ENCODE measurements at regions not wholly inside any gene's neighbourhood (a gene's known extent, or its start where the extent isn't known, plus 50 kb on each side); places are given as distances from the start of the nearest gene placed in this dataset.

DNA sequence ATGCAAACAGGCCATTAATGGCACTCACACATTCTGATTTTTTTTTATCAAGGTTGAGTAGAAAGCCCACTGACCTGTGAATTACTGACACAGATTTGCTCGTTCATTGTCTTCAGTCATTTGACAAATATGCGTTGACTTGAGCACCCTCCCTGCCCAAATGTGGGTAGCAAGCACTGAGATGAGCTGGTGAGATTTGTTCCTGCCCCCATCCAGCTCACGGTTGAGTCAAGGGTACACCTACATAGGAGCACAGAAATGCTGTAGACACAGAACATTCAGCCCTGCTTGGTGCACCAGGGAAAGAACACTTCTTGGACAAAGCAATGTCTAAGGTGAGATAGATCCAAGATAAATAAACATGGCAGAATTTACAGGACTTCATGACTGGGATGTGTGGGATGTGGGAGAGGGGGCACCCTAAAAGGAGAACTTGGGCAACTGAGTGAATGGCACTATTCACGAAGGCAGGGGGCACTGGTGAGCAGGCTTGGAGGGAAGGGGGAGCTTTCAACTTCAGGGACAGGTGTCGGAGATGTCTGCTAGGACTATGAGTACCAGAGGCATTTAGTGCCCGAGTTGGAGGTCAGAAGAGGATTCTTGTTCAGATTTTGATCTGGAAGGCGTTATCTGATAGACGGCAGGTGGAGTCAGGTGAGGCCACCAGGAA lies 213.4 kb downstream of the VRK1 start:
- Histone ChIP-seq H3K4me3 (ENCODE audit: low read length) (no peak overlapping the region), H3K27me3 (ENCODE audit: insufficient read depth, low read length) (no peaks in the 10 kb centered on the region; the same call in 1 of the 2 replicates), H3K9me3 (ENCODE audit: insufficient read depth, low read depth, low read length) (no peaks in the 10 kb centered on the region), H3K27ac (ENCODE audit: low read length) (no peak overlapping the region), H3K9ac (ENCODE audit: low read depth, low read length) (no peak overlapping the region), H3K36me3 (ENCODE audit: insufficient read depth, low read depth, low read length) (no peaks in the 10 kb centered on the region), H3K4me1 (ENCODE audit: insufficient read depth, low read length) (no peaks in the 10 kb centered on the region)

DNA sequence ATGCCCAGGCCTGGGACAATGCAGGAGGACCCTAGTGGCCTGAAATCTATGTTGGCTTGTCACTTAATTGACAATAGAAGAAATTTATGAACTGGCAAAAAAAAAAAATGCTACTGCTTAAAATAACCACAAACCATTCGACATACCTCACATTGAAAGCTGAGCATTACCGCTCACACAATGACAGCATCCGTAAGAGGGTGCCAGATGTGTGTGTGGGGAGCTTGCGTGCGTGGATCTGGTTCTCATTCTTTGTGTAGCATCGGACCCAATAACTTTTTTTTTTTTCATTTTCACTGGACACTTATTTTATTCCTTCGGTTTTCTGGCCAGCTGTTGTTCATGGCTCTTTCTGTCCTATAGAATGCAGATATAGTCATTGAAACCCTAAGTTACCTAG lies 216.7 kb downstream of the VRK1 start:
- H3K9me3 ChIP-seq (ENCODE audit: insufficient read depth, low read depth, low read length) = no peaks in the 10 kb centered on the region
- no peak overlapping the region for H3K27ac ChIP-seq (ENCODE audit: low read length)
- H3K4me3 ChIP-seq (ENCODE audit: low read length) = no peak overlapping the region
- no peak overlapping the region for H3K9ac ChIP-seq (ENCODE audit: low read depth, low read length)
- no peaks in the 10 kb centered on the region for H3K4me1 ChIP-seq (ENCODE audit: insufficient read depth, low read length)
- H3K36me3 ChIP-seq (ENCODE audit: insufficient read depth, low read depth, low read length) = no peaks in the 10 kb centered on the region
- H3K27me3 ChIP-seq (ENCODE audit: insufficient read depth, low read length) = no peaks in the 10 kb centered on the region; the same call in 1 of the 2 replicates

DNA sequence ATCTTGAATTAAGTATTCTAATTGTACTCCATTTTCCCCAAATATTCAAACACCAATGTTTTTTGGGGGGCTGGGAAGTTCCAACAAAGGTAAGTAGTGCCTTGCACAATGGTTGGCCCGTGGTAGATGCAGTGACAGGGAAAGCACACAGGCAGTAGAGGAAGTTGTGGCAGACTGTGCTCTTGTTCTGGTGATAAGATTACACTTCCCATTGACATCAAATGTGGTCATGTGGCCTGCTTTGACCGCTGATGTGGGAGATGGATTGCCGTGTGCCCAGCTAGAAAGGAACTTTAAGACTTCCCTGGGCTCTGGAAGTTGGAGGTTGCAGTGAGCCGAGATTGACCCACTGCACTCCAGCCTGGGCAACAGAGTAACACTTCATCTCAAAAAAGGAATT lies 223.8 kb downstream of the VRK1 start:
- no peaks in the 10 kb centered on the region for H3K36me3 ChIP-seq (ENCODE audit: insufficient read depth, low read depth, low read length)
- no peaks in the 10 kb centered on the region for H3K27me3 ChIP-seq (ENCODE audit: insufficient read depth, low read length)
- H3K9me3 ChIP-seq (ENCODE audit: insufficient read depth, low read depth, low read length) = no peaks in the 10 kb centered on the region
- no peak overlapping the region for H3K4me3 ChIP-seq (ENCODE audit: low read length)
- H3K27ac ChIP-seq (ENCODE audit: low read length) = no peak overlapping the region
- no peak overlapping the region for H3K9ac ChIP-seq (ENCODE audit: low read depth, low read length)
- H3K4me1 ChIP-seq (ENCODE audit: insufficient read depth, low read length) = peaks cover 23% of the 10 kb centered on the region

DNA sequence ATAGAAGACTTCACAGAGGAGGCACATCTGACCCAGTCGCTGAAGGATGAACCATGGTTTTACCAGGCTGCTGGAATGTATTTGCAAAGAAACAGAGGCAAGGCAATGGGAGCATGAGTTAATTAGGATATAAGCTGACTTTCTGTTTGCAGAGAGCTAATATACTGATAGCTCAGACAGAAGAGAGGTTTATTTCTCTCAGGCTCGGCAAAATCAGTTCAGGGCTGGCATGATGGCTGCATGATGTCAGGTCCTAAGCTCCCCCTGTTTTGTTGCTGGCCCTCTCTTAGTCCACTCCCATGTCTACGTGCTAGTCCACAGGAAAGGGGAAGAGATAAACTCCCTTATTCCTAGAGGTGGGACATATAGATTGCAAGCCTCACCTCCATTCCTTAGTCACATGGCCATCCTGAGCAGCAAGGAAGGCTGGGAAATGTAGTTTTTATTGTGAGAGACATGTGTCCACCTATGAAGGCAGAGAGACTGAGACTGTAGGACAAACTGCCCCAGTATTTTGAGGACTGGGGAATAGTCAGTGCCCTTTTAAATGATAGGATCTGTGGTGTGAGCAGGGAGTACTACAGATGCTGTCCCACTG lies 224.5 kb downstream of the VRK1 start:
- Histone ChIP-seq H3K36me3 (ENCODE audit: insufficient read depth, low read depth, low read length) (no peaks in the 10 kb centered on the region), H3K27me3 (ENCODE audit: insufficient read depth, low read length) (no peaks in the 10 kb centered on the region), H3K27ac (ENCODE audit: low read length) (no peak overlapping the region), H3K4me1 (ENCODE audit: insufficient read depth, low read length) (peaks cover 28% of the 10 kb centered on the region), H3K4me3 (ENCODE audit: low read length) (no peak overlapping the region), H3K9ac (ENCODE audit: low read depth, low read length) (no peak overlapping the region), H3K9me3 (ENCODE audit: insufficient read depth, low read depth, low read length) (no peaks in the 10 kb centered on the region)

DNA sequence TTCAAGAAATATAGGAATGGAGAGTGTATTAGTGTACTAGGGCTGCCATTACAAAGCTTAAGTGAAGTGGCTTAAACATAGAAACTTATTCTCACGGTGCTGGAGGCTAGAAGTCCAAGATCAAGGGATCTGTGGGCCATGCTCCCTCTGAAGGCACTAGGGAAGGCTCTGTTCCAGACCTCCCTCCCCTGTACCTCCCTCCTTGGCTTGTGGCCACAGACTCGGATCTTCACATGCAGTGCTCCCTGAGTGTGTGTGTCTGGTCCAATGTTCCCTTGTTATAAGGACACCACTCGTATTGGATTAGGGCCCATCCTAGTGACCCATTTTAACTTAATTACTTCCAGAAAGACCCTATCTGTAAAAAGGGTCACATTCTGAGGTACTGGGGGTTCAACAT lies 225.6 kb downstream of the VRK1 start:
- no peak overlapping the region for H3K4me3 ChIP-seq (ENCODE audit: low read length)
- H3K27ac ChIP-seq (ENCODE audit: low read length) = no peak overlapping the region
- H3K27me3 ChIP-seq (ENCODE audit: insufficient read depth, low read length) = no peaks in the 10 kb centered on the region
- H3K9me3 ChIP-seq (ENCODE audit: insufficient read depth, low read depth, low read length) = no peaks in the 10 kb centered on the region
- no peak overlapping the region for H3K9ac ChIP-seq (ENCODE audit: low read depth, low read length)
- peaks cover 38% of the 10 kb centered on the region for H3K4me1 ChIP-seq (ENCODE audit: insufficient read depth, low read length)
- no peaks in the 10 kb centered on the region for H3K36me3 ChIP-seq (ENCODE audit: insufficient read depth, low read depth, low read length)

DNA sequence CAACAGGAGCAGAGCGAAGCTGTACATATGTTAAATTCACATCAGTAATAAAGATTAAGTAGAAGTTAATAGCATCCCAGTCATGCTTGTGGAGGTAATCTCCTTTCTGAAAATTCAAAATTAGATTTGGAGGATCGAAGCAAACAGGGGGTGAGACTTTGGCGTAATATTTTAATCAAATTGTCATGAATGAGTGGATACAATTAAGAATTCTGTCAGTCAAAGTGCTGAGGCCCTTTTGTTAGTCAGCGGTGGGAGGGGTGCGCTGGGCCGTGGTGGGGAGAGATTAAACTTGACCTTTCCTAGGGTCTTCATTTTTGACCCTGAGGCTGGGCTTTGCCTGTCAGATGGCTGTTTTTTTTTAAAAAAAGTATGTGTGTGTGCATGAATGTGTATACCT lies 226.7 kb downstream of the VRK1 start:
- Histone ChIP-seq H3K27me3 (ENCODE audit: insufficient read depth, low read length) (0 out of 2 replicates have a peak, but pooled peaks cover 5% of the 10 kb centered on the region), H3K27ac (ENCODE audit: low read length) (no peak overlapping the region), H3K4me1 (ENCODE audit: insufficient read depth, low read length) (peaks cover 42% of the 10 kb centered on the region), H3K9ac (ENCODE audit: low read depth, low read length) (no peak overlapping the region), H3K9me3 (ENCODE audit: insufficient read depth, low read depth, low read length) (no peaks in the 10 kb centered on the region), H3K36me3 (ENCODE audit: insufficient read depth, low read depth, low read length) (no peaks in the 10 kb centered on the region), H3K4me3 (ENCODE audit: low read length) (no peak overlapping the region)

DNA sequence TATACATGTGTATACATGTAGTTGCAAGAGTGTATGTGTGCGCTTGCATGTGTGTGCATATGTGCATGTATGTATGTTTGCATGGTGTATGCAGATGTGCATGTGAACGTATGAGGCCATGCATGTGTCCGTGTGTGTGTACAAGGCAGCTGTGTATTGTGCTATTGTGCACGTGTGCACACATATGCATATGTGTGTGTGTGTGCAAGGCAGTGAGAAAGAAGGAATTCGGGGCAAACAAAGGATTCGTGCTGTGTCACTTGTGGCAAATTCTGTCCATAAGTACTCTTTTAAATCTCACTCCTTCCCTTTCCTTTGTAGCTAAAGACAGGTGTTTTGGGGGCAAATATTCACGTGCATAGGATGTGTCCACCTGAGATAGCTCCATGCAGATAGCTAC lies 227.1 kb downstream of the VRK1 start:
- Histone ChIP-seq H3K27me3 (ENCODE audit: insufficient read depth, low read length) (0 out of 2 replicates have a peak, but pooled peaks cover 5% of the 10 kb centered on the region), H3K4me3 (ENCODE audit: low read length) (no peak overlapping the region), H3K27ac (ENCODE audit: low read length) (no peak overlapping the region), H3K9me3 (ENCODE audit: insufficient read depth, low read depth, low read length) (no peaks in the 10 kb centered on the region), H3K36me3 (ENCODE audit: insufficient read depth, low read depth, low read length) (no peaks in the 10 kb centered on the region), H3K4me1 (ENCODE audit: insufficient read depth, low read length) (peaks cover 42% of the 10 kb centered on the region), H3K9ac (ENCODE audit: low read depth, low read length) (no peak overlapping the region)

DNA sequence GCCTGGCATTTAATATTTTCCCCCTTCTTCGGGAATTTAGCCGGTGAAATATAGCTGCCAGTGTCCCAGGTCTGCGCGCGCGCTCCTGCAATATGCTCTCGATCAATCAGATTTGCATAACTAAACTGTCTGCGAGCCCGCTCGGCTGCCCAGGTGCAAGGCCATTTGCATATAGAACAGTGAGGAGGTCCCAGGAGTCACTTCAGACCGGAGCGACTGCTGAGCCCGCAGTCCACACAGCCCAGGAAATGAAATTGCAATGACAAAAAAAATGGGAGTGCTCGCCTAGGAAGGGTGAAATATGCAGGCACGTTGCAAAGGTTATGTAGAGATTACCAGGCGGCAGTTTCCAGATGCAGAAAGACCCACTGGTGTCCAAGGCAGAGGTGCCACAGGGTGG lies 228.5 kb downstream of the VRK1 start:
- peak overlapping the region; percentile 62 for H3K27ac ChIP-seq (ENCODE audit: low read length)
- peaks cover 42% of the 10 kb centered on the region for H3K4me1 ChIP-seq (ENCODE audit: insufficient read depth, low read length)
- H3K27me3 ChIP-seq (ENCODE audit: insufficient read depth, low read length) = 0 out of 2 replicates have a peak, but pooled peaks cover 5% of the 10 kb centered on the region

DNA sequence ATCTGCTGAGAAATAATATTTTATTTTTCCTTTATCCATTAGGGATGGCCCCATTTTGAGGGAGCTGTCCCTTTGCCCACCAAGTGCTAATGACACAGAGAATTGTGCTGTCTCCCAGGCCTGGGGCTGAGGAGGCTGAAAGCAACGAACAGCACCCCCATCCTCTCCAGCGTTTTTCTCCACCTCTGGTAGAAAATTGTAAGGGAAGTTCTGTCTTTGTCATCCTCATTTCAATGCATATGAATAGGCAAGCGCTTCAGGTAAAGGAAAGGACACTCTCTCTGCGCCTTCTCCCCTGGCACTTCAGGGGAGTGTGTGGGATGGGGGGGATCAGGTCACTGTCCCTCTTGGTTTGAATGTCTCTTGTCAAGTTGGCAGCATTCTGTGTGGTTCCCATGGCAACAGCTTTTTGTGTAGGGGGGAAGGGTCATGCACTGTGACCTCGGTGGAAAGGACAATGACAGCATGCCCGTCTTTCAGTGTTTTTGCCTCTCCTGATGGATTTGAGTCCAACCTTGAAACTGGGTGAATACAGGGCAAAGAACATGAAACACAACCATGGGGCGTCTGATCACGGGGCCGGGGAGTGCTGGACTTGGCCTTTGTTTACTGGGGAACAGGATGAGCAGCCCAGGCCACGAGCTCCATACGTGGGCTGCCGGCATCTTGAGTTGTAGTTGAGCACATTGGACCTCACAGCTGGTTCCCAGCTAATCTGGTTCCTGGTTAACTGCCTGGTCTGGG lies 230.2 kb downstream of the VRK1 start:
- Histone ChIP-seq H3K27ac (ENCODE audit: low read length) (no peak overlapping the region), H3K9ac (ENCODE audit: low read depth, low read length) (no peak overlapping the region; the same call in 1 of the 2 replicates), H3K27me3 (ENCODE audit: insufficient read depth, low read length) (peaks cover 19% of the 10 kb centered on the region), H3K4me1 (ENCODE audit: insufficient read depth, low read length) (peaks cover 42% of the 10 kb centered on the region), H3K9me3 (ENCODE audit: insufficient read depth, low read depth, low read length) (no peaks in the 10 kb centered on the region), H3K4me3 (ENCODE audit: low read length) (no peak overlapping the region; the same call in 1 of the 2 replicates), H3K36me3 (ENCODE audit: insufficient read depth, low read depth, low read length) (no peaks in the 10 kb centered on the region)

More for the DNA sequence above, 228.5 kb downstream of the VRK1 start:
- Histone ChIP-seq H3K36me3 (ENCODE audit: insufficient read depth, low read depth, low read length) (no peaks in the 10 kb centered on the region), H3K9me3 (ENCODE audit: insufficient read depth, low read depth, low read length) (no peaks in the 10 kb centered on the region), H3K9ac (ENCODE audit: low read depth, low read length) (peak overlapping the region; percentile 43; the same call in 1 of the 2 replicates), H3K4me3 (ENCODE audit: low read length) (peak overlapping the region; percentile 58)

DNA sequence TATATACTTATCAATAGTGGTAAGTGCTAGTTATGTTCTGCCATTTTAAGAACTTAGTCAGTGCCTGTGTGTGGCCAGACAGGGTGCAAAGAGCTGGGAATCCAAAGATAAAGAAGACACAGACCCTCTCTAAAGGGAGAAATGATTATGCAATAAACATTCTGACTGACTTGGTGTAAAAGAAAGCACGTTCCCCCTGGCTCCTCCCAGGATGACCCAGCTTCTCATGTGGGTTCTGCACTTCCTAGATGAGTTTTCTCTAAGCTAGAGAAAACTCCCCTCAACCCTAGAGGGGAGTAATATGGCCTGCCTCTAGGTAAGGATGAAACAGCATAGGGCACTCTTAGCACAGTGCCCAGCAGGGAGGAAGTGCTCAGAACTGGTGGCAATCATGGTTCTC lies 231.2 kb downstream of the VRK1 start:
- no peak overlapping the region for H3K4me3 ChIP-seq (ENCODE audit: low read length)
- H3K9ac ChIP-seq (ENCODE audit: low read depth, low read length) = no peak overlapping the region
- no peaks in the 10 kb centered on the region for H3K9me3 ChIP-seq (ENCODE audit: insufficient read depth, low read depth, low read length)
- no peak overlapping the region for H3K27ac ChIP-seq (ENCODE audit: low read length)
- H3K36me3 ChIP-seq (ENCODE audit: insufficient read depth, low read depth, low read length) = no peaks in the 10 kb centered on the region
- H3K4me1 ChIP-seq (ENCODE audit: insufficient read depth, low read length) = peaks cover 39% of the 10 kb centered on the region
- H3K27me3 ChIP-seq (ENCODE audit: insufficient read depth, low read length) = peaks cover 29% of the 10 kb centered on the region

DNA sequence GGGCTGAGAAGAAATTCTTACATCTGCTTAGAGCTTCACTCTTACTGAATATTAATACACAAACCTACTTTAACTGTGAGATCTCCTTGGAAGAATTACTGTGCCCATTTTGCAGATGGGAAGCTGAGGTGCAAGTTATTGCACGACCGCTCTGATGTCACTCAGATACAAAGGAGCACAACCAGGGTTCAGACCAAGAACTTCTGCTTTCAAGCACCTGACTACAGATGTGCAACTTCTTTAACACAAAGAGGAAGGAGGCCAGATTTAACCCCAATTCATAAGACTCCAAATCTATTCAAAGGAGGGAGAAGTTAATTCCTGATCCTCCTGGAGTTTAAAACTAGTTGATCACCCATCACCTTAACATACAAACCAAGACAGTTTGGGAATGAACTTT lies 232.6 kb downstream of the VRK1 start:
- no peak overlapping the region for H3K9ac ChIP-seq (ENCODE audit: low read depth, low read length)
- H3K4me3 ChIP-seq (ENCODE audit: low read length) = no peak overlapping the region
- H3K4me1 ChIP-seq (ENCODE audit: insufficient read depth, low read length) = peaks cover 28% of the 10 kb centered on the region
- H3K27me3 ChIP-seq (ENCODE audit: insufficient read depth, low read length) = peaks cover 43% of the 10 kb centered on the region
- no peak overlapping the region for H3K27ac ChIP-seq (ENCODE audit: low read length)
- no peaks in the 10 kb centered on the region for H3K36me3 ChIP-seq (ENCODE audit: insufficient read depth, low read depth, low read length)
- H3K9me3 ChIP-seq (ENCODE audit: insufficient read depth, low read depth, low read length) = no peaks in the 10 kb centered on the region

DNA sequence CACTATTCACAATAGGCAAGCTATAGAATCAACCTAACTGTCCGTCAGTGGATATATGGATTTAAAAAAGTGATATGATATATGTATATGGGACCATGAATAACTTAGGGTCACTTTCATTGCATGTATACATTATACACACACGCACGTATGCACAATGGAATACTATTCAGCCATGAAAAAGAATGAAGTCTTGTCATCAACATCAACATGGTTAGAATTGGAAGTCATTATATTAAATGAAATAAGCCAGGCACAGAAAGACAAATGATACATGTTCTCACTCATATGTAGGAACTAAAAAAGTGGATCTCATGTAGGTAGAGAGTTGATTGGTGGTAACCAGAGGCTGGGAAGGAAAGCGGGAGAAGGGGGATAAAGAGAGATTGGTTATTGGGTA lies 234.3 kb downstream of the VRK1 start:
- Histone ChIP-seq H3K4me1 (ENCODE audit: insufficient read depth, low read length) (peaks cover 18% of the 10 kb centered on the region), H3K9me3 (ENCODE audit: insufficient read depth, low read depth, low read length) (no peaks in the 10 kb centered on the region), H3K27me3 (ENCODE audit: insufficient read depth, low read length) (peaks cover 48% of the 10 kb centered on the region), H3K4me3 (ENCODE audit: low read length) (no peak overlapping the region), H3K27ac (ENCODE audit: low read length) (no peak overlapping the region), H3K9ac (ENCODE audit: low read depth, low read length) (no peak overlapping the region), H3K36me3 (ENCODE audit: insufficient read depth, low read depth, low read length) (no peaks in the 10 kb centered on the region)
